Mesenchymal stem cell (in vitro differentiated cells and primary cell): ENCODE measurements at regions not wholly inside any gene's neighbourhood (a gene's known extent, or its start where the extent isn't known, plus 50 kb on each side); places are given as distances from the start of the nearest gene placed in this dataset.

ENCODE experiments used
- DNase-seq: peaks from one replicate; pipeline ENCODE4 v3.0.0-alpha.2; 2013
- H2AFZ ChIP-seq: one replicate; pipeline ENCODE4 v1.6.1; 2013; ENCODE audit warnings: low read depth, mild to moderate bottlenecking, control low read depth, inconsistent platforms, low read length, moderate library complexity
- H2AK5ac ChIP-seq: 2 replicates; pipeline ENCODE4 v1.6.1; 2013; ENCODE audit warnings: low read length, moderate library complexity, mild to moderate bottlenecking, inconsistent platforms; ENCODE audit not compliant: severe bottlenecking
- H2BK120ac ChIP-seq: one replicate; pipeline ENCODE4 v1.6.1; 2013; ENCODE audit warnings: low read depth, mild to moderate bottlenecking, inconsistent platforms, low read length, moderate library complexity
- H2BK12ac ChIP-seq, 2 experiments: one replicate each; pipeline ENCODE4 v1.6.1; 2013; ENCODE audit warnings: inconsistent platforms in 2 of 2, low read length in 2 of 2, mild to moderate bottlenecking in 2 of 2, moderate library complexity in 2 of 2, control low read depth in 1 of 2
- H2BK15ac ChIP-seq: one replicate; pipeline ENCODE4 v1.6.1; 2013; ENCODE audit warnings: mild to moderate bottlenecking, low read depth, inconsistent platforms; ENCODE audit not compliant: poor library complexity, severe bottlenecking
- H2BK5ac ChIP-seq: 2 replicates; pipeline ENCODE4 v1.6.1; 2013; ENCODE audit warnings: low read depth, mild to moderate bottlenecking, low read length, control low read depth, inconsistent platforms; ENCODE audit not compliant: poor library complexity, severe bottlenecking
- H3K14ac ChIP-seq, 2 experiments: one replicate each; pipeline ENCODE4 v1.6.1; 2013; ENCODE audit warnings: inconsistent platforms in 2 of 2, low read length in 2 of 2, control low read depth in 1 of 2, mild to moderate bottlenecking in 1 of 2, moderate library complexity in 1 of 2
- H3K18ac ChIP-seq, 2 experiments: one replicate each; pipeline ENCODE4 v1.6.1; 2013; ENCODE audit warnings: inconsistent platforms in 2 of 2, low read length in 2 of 2, control low read depth in 1 of 2, low read depth in 1 of 2, mild to moderate bottlenecking in 1 of 2
- H3K23ac ChIP-seq, 2 experiments: one replicate each; pipeline ENCODE4 v1.6.1; 2013; ENCODE audit warnings: inconsistent platforms in 2 of 2, low read length in 2 of 2, mild to moderate bottlenecking in 2 of 2, moderate library complexity in 2 of 2, control low read depth in 1 of 2
- H3K27ac ChIP-seq: 2 replicates; pipeline ENCODE4 v1.5.1; 2013; ENCODE audit warnings: mild to moderate bottlenecking, moderate library complexity, low read length, control low read depth, inconsistent platforms; ENCODE audit not compliant: poor library complexity, severe bottlenecking
- H3K27me3 ChIP-seq, 2 experiments: 2 replicates each; pipeline versions ENCODE4 v1.6.1 to v1.7.0; 2013; ENCODE audit warnings: low read length in 2 of 2, mild to moderate bottlenecking in 2 of 2, moderate library complexity in 2 of 2, control low read depth in 1 of 2, inconsistent platforms in 1 of 2; ENCODE audit not compliant: control insufficient read depth in 1 of 2, insufficient read depth in 1 of 2
- H3K36me3 ChIP-seq, 2 experiments: 2 replicates each; pipeline versions ENCODE4 v1.6.1 to v1.7.0; 2013; ENCODE audit warnings: low read length in 2 of 2, control low read depth in 1 of 2, inconsistent platforms in 1 of 2, low read depth in 1 of 2, mild to moderate bottlenecking in 1 of 2; ENCODE audit not compliant: insufficient read depth in 2 of 2, control insufficient read depth in 1 of 2
- H3K4ac ChIP-seq, 2 experiments: one replicate each; pipeline ENCODE4 v1.6.1; 2013; ENCODE audit warnings: inconsistent platforms in 2 of 2, low read length in 2 of 2, mild to moderate bottlenecking in 2 of 2, moderate library complexity in 2 of 2, control low read depth in 1 of 2, low read depth in 1 of 2
- H3K4me1 ChIP-seq: 2 replicates; pipeline ENCODE4 v1.6.1; 2013; ENCODE audit warnings: low read depth, low read length, control low read depth; ENCODE audit not compliant: control insufficient read depth, insufficient read depth
- H3K4me2 ChIP-seq: 2 replicates; pipeline ENCODE4 v1.6.1; 2013; ENCODE audit warnings: low read length, mild to moderate bottlenecking, inconsistent platforms; ENCODE audit not compliant: poor library complexity, severe bottlenecking
- H3K4me3 ChIP-seq, 2 experiments: 2 replicates each; pipeline versions ENCODE4 v1.5.1 to v1.7.0; 2013; ENCODE audit warnings: low read length in 2 of 2, mild to moderate bottlenecking in 2 of 2, control low read depth in 1 of 2, low read depth in 1 of 2; ENCODE audit not compliant: insufficient read depth in 1 of 2
- H3K79me1 ChIP-seq: replicated peaks from 2 replicates; pipeline ENCODE4 v1.6.1; 2013; ENCODE audit warnings: mild to moderate bottlenecking, control low read depth, low read length, inconsistent platforms; ENCODE audit not compliant: poor library complexity, severe bottlenecking
- H3K9ac ChIP-seq: 2 replicates; pipeline ENCODE4 v1.7.0; 2013; ENCODE audit warnings: mild to moderate bottlenecking, low read length, moderate library complexity
- H3K9me3 ChIP-seq: 2 replicates; pipeline ENCODE4 v1.7.0; 2013; ENCODE audit warnings: mild to moderate bottlenecking, low read length; ENCODE audit not compliant: control insufficient read depth
- H4K8ac ChIP-seq: one replicate; pipeline ENCODE4 v1.6.1; 2013; ENCODE audit warnings: inconsistent platforms, mild to moderate bottlenecking, low read length, moderate library complexity
- H4K91ac ChIP-seq: one replicate; pipeline ENCODE4 v1.6.1; 2013; ENCODE audit warnings: mild to moderate bottlenecking, low read length, inconsistent platforms
- WGBS: methylation state at CpG from one replicate; pipeline ENCODE4 v1.1.7; 2013; ENCODE audit warnings: mixed read lengths; 5-methylcytosine and 5-hydroxymethylcytosine counted together

GRCh38 chr7:17405786-17406185, 107.3 kb downstream of the AHR start:
- no peak overlapping the region for H4K8ac ChIP-seq
- no peaks in the 10 kb centered on the region for H3K36me3 ChIP-seq
- H3K23ac ChIP-seq, result no peak overlapping the region
- H4K91ac ChIP-seq, result no peak overlapping the region
- H3K9ac ChIP-seq, result no peak overlapping the region
- no peak overlapping the region for H3K14ac ChIP-seq
- H3K79me1 ChIP-seq, result no peaks in the 10 kb centered on the region
- H2BK120ac ChIP-seq, result no peak overlapping the region
- H3K4me2 ChIP-seq, result no peak overlapping the region
- DNase-seq, result peak; percentile 93
- 27% methylated on average over 8 of the region's 8 CpGs for WGBS
- no peak overlapping the region for H2AFZ ChIP-seq
- H3K27ac ChIP-seq, result peak overlapping the region; percentile 66
- H3K27me3 ChIP-seq, result no peaks in the 10 kb centered on the region
- H3K18ac ChIP-seq, result peak overlapping the region in 1 of 2 experiments; percentile 8
- H3K9me3 ChIP-seq, result no peaks in the 10 kb centered on the region
- H3K4me3 ChIP-seq, result no peak overlapping the region
- no peak overlapping the region for H3K4ac ChIP-seq
- H2BK15ac ChIP-seq, result no peak overlapping the region
- H3K4me1 ChIP-seq, result peaks cover 3% of the 10 kb centered on the region
- H2AK5ac ChIP-seq, result no peak overlapping the region
- H2BK12ac ChIP-seq, result no peak overlapping the region
- H2BK5ac ChIP-seq, result no peak overlapping the region

- Histone ChIP-seq H2BK12ac (peak overlapping the region in 1 of 2 experiments; percentile 0), H4K8ac (no peak overlapping the region), H3K4me2 (no peak overlapping the region), H3K14ac (no peak overlapping the region), H4K91ac (no peak overlapping the region), H3K18ac (peak overlapping the region; percentile 3 to 70), H2AK5ac (no peak overlapping the region), H3K4me1 (peaks cover 3% of the 10 kb centered on the region), H3K4me3 (no peak overlapping the region), H3K23ac (no peak overlapping the region), H3K9ac (peak overlapping the region; percentile 60), H2BK5ac (peak overlapping the region; percentile 57), H3K9me3 (no peaks in the 10 kb centered on the region), H2AFZ (no peak overlapping the region), H3K4ac (no peak overlapping the region), H2BK120ac (no peak overlapping the region), H3K27ac (peak overlapping the region; percentile 48), H3K36me3 (no peaks in the 10 kb centered on the region), H3K27me3 (no peaks in the 10 kb centered on the region), H2BK15ac (no peak overlapping the region), H3K79me1 (no peaks in the 10 kb centered on the region)
- DNase-seq, result peak; percentile 71
- WGBS, result 34% methylated on average over 3 of the region's 3 CpGs
Measured at GRCh38 chr7:17406738-17407137, 108.3 kb downstream of the AHR start.

- Histone ChIP-seq H3K4me3 (no peak overlapping the region), H4K8ac (no peak overlapping the region), H2BK5ac (peak overlapping the region; percentile 57), H2AK5ac (no peak overlapping the region), H3K4me1 (peaks cover 3% of the 10 kb centered on the region), H3K9ac (peak overlapping the region; percentile 60), H3K27me3 (no peaks in the 10 kb centered on the region), H3K18ac (no peak overlapping the region), H3K23ac (no peak overlapping the region), H3K4ac (no peak overlapping the region), H4K91ac (no peak overlapping the region), H2BK15ac (no peak overlapping the region), H3K9me3 (no peaks in the 10 kb centered on the region), H2BK120ac (no peak overlapping the region), H3K79me1 (no peaks in the 10 kb centered on the region), H2BK12ac (no peak overlapping the region), H3K14ac (no peak overlapping the region), H2AFZ (no peak overlapping the region), H3K36me3 (no peaks in the 10 kb centered on the region), H3K4me2 (no peak overlapping the region), H3K27ac (no peak overlapping the region)
- DNase-seq, result peak; percentile 15
Measured at GRCh38 chr7:17407229-17407628, 108.8 kb downstream of the AHR start.

- no peak overlapping the region for H3K14ac ChIP-seq
- H3K27me3 ChIP-seq, result no peaks in the 10 kb centered on the region
- no peaks in the 10 kb centered on the region for H3K36me3 ChIP-seq
- peak overlapping the region in 1 of 2 experiments; percentile 59 for H2BK12ac ChIP-seq
- no peak overlapping the region for H4K91ac ChIP-seq
- 5% methylated on average over 5 of the region's 5 CpGs for WGBS
- peak overlapping the region; percentile 14 to 90 for H3K18ac ChIP-seq
- H3K4me1 ChIP-seq, result peaks cover 3% of the 10 kb centered on the region
- peak overlapping the region; percentile 43 for H3K27ac ChIP-seq
- H3K23ac ChIP-seq, result no peak overlapping the region
- H3K9ac ChIP-seq, result peak overlapping the region; percentile 64
- no peak overlapping the region for H2AK5ac ChIP-seq
- H3K9me3 ChIP-seq, result no peaks in the 10 kb centered on the region
- no peak overlapping the region for H2BK5ac ChIP-seq
- no peaks in the 10 kb centered on the region for H3K79me1 ChIP-seq
- no peak overlapping the region for H3K4me2 ChIP-seq
- H2BK15ac ChIP-seq, result no peak overlapping the region
- peak overlapping the region in 1 of 2 experiments; percentile 13 for H3K4me3 ChIP-seq
- H2BK120ac ChIP-seq, result no peak overlapping the region
- no peak overlapping the region for H2AFZ ChIP-seq
- no peak overlapping the region for H4K8ac ChIP-seq
- H3K4ac ChIP-seq, result peak overlapping the region in 1 of 2 experiments; percentile 17
- DNase-seq, result peak; percentile 95
Measured at GRCh38 chr7:17408245-17408903, 109.9 kb downstream of the AHR start.
